SK-N-SH treated with all-trans-retinoic acid at 6 μM for 48 hours (cell line): ENCODE measurements at regions not wholly inside any gene's neighbourhood (a gene's known extent, or its start where the extent isn't known, plus 50 kb on each side); places are given as distances from the start of the nearest gene placed in this dataset.

Experiments used
- ATAC-seq: fragments of 200-7000 bp; cut with Tn5 transposase; 3 replicates; pipeline ENCODE4 v1.9.1; 2020; ENCODE audit warnings: mild to moderate bottlenecking, moderate library complexity
- BACH2 ChIP-seq: fragments of 250-450 bp; sonication (Bioruptor Pico); IDR thresholded peaks from 2 replicates; pipeline ENCODE4 v1.9.0; 2021; ENCODE audit warnings: mild to moderate bottlenecking, borderline replicate concordance
- CREB5 ChIP-seq: fragments of 250-450 bp; sonication (Bioruptor Pico); IDR thresholded peaks from 2 replicates; pipeline ENCODE4 v1.5.1; 2020; ENCODE audit warnings: low read depth, mild to moderate bottlenecking, moderate library complexity
- CSRNP3 ChIP-seq: fragments of 250-450 bp; sonication (Bioruptor Pico); IDR thresholded peaks from 2 replicates; pipeline ENCODE4 v1.5.1; 2021; ENCODE audit warnings: mild to moderate bottlenecking, moderate library complexity
- ESRRG ChIP-seq: fragments of 250-450 bp; sonication (Bioruptor Pico); IDR thresholded peaks from 2 replicates; pipeline ENCODE4 v1.6.1; 2021; ENCODE audit warnings: mild to moderate bottlenecking
- GLIS3 ChIP-seq: fragments of 250-450 bp; sonication (Bioruptor Pico); IDR thresholded peaks from 2 replicates; pipeline ENCODE4 v1.5.0; 2020; ENCODE audit warnings: mild to moderate bottlenecking, moderate library complexity
- ISL1 ChIP-seq: fragments of 250-450 bp; sonication (Bioruptor Pico); IDR thresholded peaks from 2 replicates; pipeline ENCODE4 v2.1.2; 2022; ENCODE audit warnings: mild to moderate bottlenecking, moderate library complexity
- OSR1 ChIP-seq: fragments of 250-450 bp; sonication (Bioruptor Pico); IDR thresholded peaks from 2 replicates; pipeline ENCODE4 v1.8.0; 2022; ENCODE audit warnings: moderate library complexity, mild to moderate bottlenecking, inconsistent platforms
- PPARA ChIP-seq: fragments of 250-450 bp; sonication (Bioruptor Pico); IDR thresholded peaks from 2 replicates; pipeline ENCODE4 v1.5.0; 2020; ENCODE audit warnings: mild to moderate bottlenecking, borderline replicate concordance
- RARB ChIP-seq: fragments of 250-450 bp; sonication (Bioruptor Pico); IDR thresholded peaks from 2 replicates; pipeline ENCODE4 v1.8.0; 2021; ENCODE audit warnings: mild to moderate bottlenecking, moderate library complexity
- SNAI2 ChIP-seq: fragments of 250-450 bp; sonication (Bioruptor Pico); IDR thresholded peaks from 2 replicates; pipeline ENCODE4 v1.5.0; 2020; ENCODE audit warnings: mild to moderate bottlenecking, moderate library complexity
- TCF4 ChIP-seq: fragments of 250-450 bp; sonication (Bioruptor Pico); IDR thresholded peaks from 2 replicates; pipeline ENCODE4 v1.8.0; 2021; ENCODE audit warnings: mild to moderate bottlenecking, moderate library complexity, borderline replicate concordance
- TOX ChIP-seq: fragments of 250-450 bp; sonication (Bioruptor Pico); IDR thresholded peaks from 2 replicates; pipeline ENCODE4 v1.8.0; 2021; ENCODE audit warnings: mild to moderate bottlenecking, moderate library complexity, borderline replicate concordance
- ZFP3 ChIP-seq: fragments of 250-450 bp; sonication (Bioruptor Pico); IDR thresholded peaks from 2 replicates; pipeline ENCODE4 v1.5.0; 2020; ENCODE audit warnings: mild to moderate bottlenecking, moderate library complexity
- ZFP30 ChIP-seq: fragments of 450-650 bp; formaldehyde crosslinking; IDR thresholded peaks from 2 replicates; pipeline ENCODE4 v1.5.0; 2022; ENCODE audit warnings: mild to moderate bottlenecking, moderate library complexity
- ZNF70 ChIP-seq: fragments of 450-650 bp; formaldehyde crosslinking; IDR thresholded peaks from 2 replicates; pipeline ENCODE4 v1.5.0; 2020; ENCODE audit warnings: mild to moderate bottlenecking, moderate library complexity
- TF ChIP-seq, protein P1 (sequence below): fragments of 250-450 bp; sonication (Bioruptor Pico); IDR thresholded peaks from 2 replicates; pipeline ENCODE4 v1.5.0; 2020; ENCODE audit warnings: mild to moderate bottlenecking, moderate library complexity
- TF ChIP-seq, protein P2 (sequence below): fragments of 250-450 bp; sonication (Bioruptor Pico); IDR thresholded peaks from 2 replicates; pipeline ENCODE4 v1.8.0; 2021; ENCODE audit warnings: low read depth, mild to moderate bottlenecking, moderate library complexity, borderline replicate concordance
- TF ChIP-seq, protein P3 (sequence below): fragments of 250-450 bp; sonication (Bioruptor Pico); IDR thresholded peaks from 2 replicates; pipeline ENCODE4 v1.8.0; 2020; ENCODE audit warnings: mild to moderate bottlenecking, moderate library complexity, borderline replicate concordance

GRCh38 chr3:25041871-25042584 is 386.0 kb upstream of the RARB start:
- ATAC-seq, result no peak
- TF ChIP-seq RARB (CRISPR knock-in tag) (no peak), ZNF70 (no peak), CREB5 (CRISPR knock-in tag) (no peak), ISL1 (CRISPR knock-in tag) (no peak), BACH2 (CRISPR knock-in tag) (no peak), ESRRG (CRISPR knock-in tag) (no peak), SNAI2 (CRISPR knock-in tag) (no peak)
- TF ChIP-seq, protein P1, sequence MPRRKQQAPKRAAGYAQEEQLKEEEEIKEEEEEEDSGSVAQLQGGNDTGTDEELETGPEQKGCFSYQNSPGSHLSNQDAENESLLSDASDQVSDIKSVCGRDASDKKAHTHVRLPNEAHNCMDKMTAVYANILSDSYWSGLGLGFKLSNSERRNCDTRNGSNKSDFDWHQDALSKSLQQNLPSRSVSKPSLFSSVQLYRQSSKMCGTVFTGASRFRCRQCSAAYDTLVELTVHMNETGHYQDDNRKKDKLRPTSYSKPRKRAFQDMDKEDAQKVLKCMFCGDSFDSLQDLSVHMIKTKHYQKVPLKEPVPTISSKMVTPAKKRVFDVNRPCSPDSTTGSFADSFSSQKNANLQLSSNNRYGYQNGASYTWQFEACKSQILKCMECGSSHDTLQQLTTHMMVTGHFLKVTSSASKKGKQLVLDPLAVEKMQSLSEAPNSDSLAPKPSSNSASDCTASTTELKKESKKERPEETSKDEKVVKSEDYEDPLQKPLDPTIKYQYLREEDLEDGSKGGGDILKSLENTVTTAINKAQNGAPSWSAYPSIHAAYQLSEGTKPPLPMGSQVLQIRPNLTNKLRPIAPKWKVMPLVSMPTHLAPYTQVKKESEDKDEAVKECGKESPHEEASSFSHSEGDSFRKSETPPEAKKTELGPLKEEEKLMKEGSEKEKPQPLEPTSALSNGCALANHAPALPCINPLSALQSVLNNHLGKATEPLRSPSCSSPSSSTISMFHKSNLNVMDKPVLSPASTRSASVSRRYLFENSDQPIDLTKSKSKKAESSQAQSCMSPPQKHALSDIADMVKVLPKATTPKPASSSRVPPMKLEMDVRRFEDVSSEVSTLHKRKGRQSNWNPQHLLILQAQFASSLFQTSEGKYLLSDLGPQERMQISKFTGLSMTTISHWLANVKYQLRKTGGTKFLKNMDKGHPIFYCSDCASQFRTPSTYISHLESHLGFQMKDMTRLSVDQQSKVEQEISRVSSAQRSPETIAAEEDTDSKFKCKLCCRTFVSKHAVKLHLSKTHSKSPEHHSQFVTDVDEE (CRISPR knock-in tag), result no peak

DNA sequence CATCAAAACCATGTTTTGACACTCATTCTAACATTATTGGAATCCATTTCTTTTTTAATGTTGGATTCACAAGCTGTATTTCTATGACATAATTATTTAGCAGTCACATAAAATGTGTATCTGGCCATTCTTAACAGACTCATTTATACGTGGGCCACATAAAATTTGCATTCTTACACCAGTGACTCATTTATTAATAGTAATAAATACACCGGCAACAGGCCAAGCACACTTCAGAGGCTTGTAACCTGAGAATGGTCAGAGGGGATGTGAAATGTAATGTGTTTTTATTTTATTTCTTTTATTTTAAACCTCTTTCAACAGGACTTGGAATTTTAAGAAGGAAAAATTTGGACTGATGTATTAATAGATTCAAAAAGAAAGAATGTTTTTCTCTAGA is 384.9 kb upstream of the RARB start:
- TF ChIP-seq, protein P1 (CRISPR knock-in tag), result no peak
- TF ChIP-seq OSR1 (CRISPR knock-in tag), result no peak
- TF ChIP-seq, protein P2, sequence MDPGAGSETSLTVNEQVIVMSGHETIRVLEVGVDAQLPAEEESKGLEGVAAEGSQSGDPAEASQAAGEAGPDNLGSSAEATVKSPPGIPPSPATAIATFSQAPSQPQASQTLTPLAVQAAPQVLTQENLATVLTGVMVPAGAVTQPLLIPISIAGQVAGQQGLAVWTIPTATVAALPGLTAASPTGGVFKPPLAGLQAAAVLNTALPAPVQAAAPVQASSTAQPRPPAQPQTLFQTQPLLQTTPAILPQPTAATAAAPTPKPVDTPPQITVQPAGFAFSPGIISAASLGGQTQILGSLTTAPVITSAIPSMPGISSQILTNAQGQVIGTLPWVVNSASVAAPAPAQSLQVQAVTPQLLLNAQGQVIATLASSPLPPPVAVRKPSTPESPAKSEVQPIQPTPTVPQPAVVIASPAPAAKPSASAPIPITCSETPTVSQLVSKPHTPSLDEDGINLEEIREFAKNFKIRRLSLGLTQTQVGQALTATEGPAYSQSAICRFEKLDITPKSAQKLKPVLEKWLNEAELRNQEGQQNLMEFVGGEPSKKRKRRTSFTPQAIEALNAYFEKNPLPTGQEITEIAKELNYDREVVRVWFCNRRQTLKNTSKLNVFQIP (CRISPR knock-in tag), result no peak
- no peak for TF ChIP-seq PPARA (CRISPR knock-in tag)
- TF ChIP-seq CSRNP3 (CRISPR knock-in tag), result no peak
- no peak for TF ChIP-seq CREB5 (CRISPR knock-in tag)
- peak; percentile 24; the same call in 2 of the 3 replicates for ATAC-seq

DNA sequence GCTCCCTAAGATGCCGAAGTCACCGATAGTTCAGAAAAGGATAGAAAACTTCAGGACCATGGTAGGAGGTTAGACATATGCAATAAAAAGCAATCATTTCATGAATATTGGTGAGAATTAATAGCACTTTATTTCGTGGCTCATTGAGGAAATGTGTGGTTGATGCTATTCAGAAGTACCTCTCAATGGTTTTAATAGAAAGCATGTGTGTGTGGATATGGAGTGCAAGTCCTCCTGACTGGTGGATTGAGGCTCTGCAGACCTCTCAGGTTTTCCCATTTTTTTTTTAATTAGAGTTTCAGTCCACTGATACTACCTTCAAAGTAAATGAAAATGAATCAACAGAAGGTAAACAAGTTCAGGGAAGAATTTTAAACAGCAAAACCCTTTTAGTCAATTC is 384.3 kb upstream of the RARB start:
- peak; percentile 51 for ATAC-seq
- TF ChIP-seq SNAI2 (CRISPR knock-in tag) (no peak), ESRRG (CRISPR knock-in tag) (no peak), TOX (CRISPR knock-in tag) (no peak), TCF4 (CRISPR knock-in tag) (no peak), GLIS3 (CRISPR knock-in tag) (no peak), ZFP30 (no peak), CREB5 (CRISPR knock-in tag) (no peak), ZFP3 (CRISPR knock-in tag) (no peak)
- TF ChIP-seq, protein P1 (CRISPR knock-in tag), result no peak
- TF ChIP-seq, protein P3, sequence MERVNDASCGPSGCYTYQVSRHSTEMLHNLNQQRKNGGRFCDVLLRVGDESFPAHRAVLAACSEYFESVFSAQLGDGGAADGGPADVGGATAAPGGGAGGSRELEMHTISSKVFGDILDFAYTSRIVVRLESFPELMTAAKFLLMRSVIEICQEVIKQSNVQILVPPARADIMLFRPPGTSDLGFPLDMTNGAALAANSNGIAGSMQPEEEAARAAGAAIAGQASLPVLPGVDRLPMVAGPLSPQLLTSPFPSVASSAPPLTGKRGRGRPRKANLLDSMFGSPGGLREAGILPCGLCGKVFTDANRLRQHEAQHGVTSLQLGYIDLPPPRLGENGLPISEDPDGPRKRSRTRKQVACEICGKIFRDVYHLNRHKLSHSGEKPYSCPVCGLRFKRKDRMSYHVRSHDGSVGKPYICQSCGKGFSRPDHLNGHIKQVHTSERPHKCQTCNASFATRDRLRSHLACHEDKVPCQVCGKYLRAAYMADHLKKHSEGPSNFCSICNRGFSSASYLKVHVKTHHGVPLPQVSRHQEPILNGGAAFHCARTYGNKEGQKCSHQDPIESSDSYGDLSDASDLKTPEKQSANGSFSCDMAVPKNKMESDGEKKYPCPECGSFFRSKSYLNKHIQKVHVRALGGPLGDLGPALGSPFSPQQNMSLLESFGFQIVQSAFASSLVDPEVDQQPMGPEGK (CRISPR knock-in tag), result no peak
